Nephron progenitor cell (in vitro differentiated cells): ENCODE measurements at regions not wholly inside any gene's neighbourhood (a gene's known extent, or its start where the extent isn't known, plus 50 kb on each side); places are given as distances from the start of the nearest gene placed in this dataset.
"Not testable (repeated sequence)": the region's sequence is repeated elsewhere in the genome, so short reads cannot be mapped to it uniquely, and the experiment has no call there.

Source experiments
- DNase-seq: peaks from one replicate; pipeline ENCODE4 v3.0.0; 2021
- H3K27ac Mint-ChIP-seq: 2 replicates; pipeline ENCODE4 v1.8.0; 2021; ENCODE audit warnings: mild to moderate bottlenecking, moderate library complexity, mixed read lengths
- H3K27me3 Mint-ChIP-seq: 2 replicates; pipeline ENCODE4 v1.8.0; 2021; ENCODE audit warnings: mild to moderate bottlenecking, low read depth, mixed read lengths; ENCODE audit not compliant: poor library complexity
- H3K36me3 Mint-ChIP-seq: 2 replicates; pipeline ENCODE4 v1.8.0; 2021; ENCODE audit warnings: low read depth, mixed read lengths
- H3K4me1 Mint-ChIP-seq: 2 replicates; pipeline ENCODE4 v1.8.0; 2021; ENCODE audit warnings: mixed read lengths
- H3K4me3 Mint-ChIP-seq: 2 replicates; pipeline ENCODE4 v1.8.0; 2021; ENCODE audit warnings: mild to moderate bottlenecking, moderate library complexity, mixed read lengths
- H3K9me3 Mint-ChIP-seq: 2 replicates; pipeline ENCODE4 v1.8.0; 2021; ENCODE audit warnings: mild to moderate bottlenecking, moderate library complexity, mixed read lengths
- CTCF ChIP-seq: fragments of 200-600 bp; sonication (generic); IDR thresholded peaks from 2 replicates; pipeline ENCODE4 v1.5.0; 2021; ENCODE audit warnings: antibody characterized with exemption

- no peaks in the 10 kb centered on the region for H3K4me1 Mint-ChIP-seq
- H3K27me3 Mint-ChIP-seq = peaks cover 6% of the 10 kb centered on the region
- DNase-seq = no peak
- H3K4me3 Mint-ChIP-seq = no peak overlapping the region
- peaks cover 19% of the 10 kb centered on the region for H3K9me3 Mint-ChIP-seq
- no peak for TF ChIP-seq CTCF
- no peak overlapping the region for H3K27ac Mint-ChIP-seq
- no peaks in the 10 kb centered on the region for H3K36me3 Mint-ChIP-seq
Observed at GRCh38 chrX:107374132-107374531, 75.3 kb upstream of the FRMPD3 start.

DNA sequence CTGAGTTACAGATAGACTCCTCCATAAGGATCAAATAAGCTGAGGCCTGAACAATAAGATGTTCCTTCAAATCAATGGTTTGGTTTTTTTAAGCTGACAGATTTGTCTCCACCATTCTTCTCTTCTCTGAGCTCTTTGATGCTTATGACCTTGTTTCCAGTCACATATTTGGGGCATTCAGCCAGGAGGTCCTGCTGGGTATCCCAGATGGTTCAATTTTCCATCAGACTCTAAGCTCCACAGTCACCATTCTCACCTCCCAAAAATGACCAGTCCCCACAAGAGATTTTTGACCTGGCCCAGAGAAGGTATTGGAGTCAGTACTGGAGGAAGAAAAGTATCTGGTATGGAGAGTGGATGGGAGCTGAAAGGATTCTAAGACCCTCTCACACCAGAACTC is 74.6 kb upstream of the FRMPD3 start:
- Mint-ChIP-seq H3K9me3 (peaks cover 19% of the 10 kb centered on the region), H3K4me1 (no peaks in the 10 kb centered on the region), H3K36me3 (no peaks in the 10 kb centered on the region), H3K27me3 (peaks cover 6% of the 10 kb centered on the region), H3K27ac (no peak overlapping the region), H3K4me3 (no peak overlapping the region)
- DNase-seq = no peak
- TF ChIP-seq CTCF = no peak

DNA sequence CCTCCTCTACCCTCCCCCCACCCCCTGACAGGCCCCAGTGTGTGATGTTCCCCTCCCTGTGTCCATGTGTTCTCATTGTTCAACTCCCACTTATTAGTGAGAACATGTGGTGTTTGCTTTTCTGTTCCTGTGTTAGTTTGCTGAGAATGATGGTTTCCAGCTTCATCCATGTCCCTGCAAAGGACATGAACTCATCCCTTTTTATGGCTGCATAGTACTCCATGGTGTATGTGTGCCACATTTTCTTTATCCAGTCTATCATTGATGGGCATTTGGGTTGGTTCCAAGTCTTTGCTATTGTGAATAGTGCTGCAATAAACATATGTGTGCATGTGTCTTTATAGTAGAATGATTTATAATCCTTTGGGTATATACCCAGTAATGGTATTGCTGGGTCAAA is 73.3 kb upstream of the FRMPD3 start:
- H3K36me3 Mint-ChIP-seq, H3K4me1 Mint-ChIP-seq, H3K4me3 Mint-ChIP-seq, H3K27ac Mint-ChIP-seq, H3K27me3 Mint-ChIP-seq, DNase-seq: not testable (repeated sequence)
- peaks cover 14% of the 10 kb centered on the region for H3K9me3 Mint-ChIP-seq

- no peaks in the 10 kb centered on the region for H3K36me3 Mint-ChIP-seq
- H3K27me3 Mint-ChIP-seq = no peaks in the 10 kb centered on the region
- no peak for TF ChIP-seq CTCF
Observed at GRCh38 chrX:107384397-107385105, 64.9 kb upstream of the FRMPD3 start.

GRCh38 chrX:107389726-107390125 is 59.7 kb upstream of the FRMPD3 start:
- Mint-ChIP-seq H3K4me1 (peaks cover 5% of the 10 kb centered on the region), H3K36me3 (no peaks in the 10 kb centered on the region), H3K4me3 (no peak overlapping the region), H3K27ac (no peak overlapping the region), H3K9me3 (peaks cover 28% of the 10 kb centered on the region), H3K27me3 (peaks cover 3% of the 10 kb centered on the region)
- no peak for DNase-seq
- TF ChIP-seq CTCF = no peak

More at GRCh38 chrX:107384397-107385105, 64.9 kb upstream of the FRMPD3 start:
- no peak for DNase-seq
- no peak overlapping the region for H3K27ac Mint-ChIP-seq
- H3K4me3 Mint-ChIP-seq = no peak overlapping the region
- peaks cover 23% of the 10 kb centered on the region for H3K4me1 Mint-ChIP-seq
- H3K9me3 Mint-ChIP-seq = peaks cover 19% of the 10 kb centered on the region

- DNase-seq, H3K4me1 Mint-ChIP-seq, H3K4me3 Mint-ChIP-seq, H3K27ac Mint-ChIP-seq, H3K36me3 Mint-ChIP-seq, H3K27me3 Mint-ChIP-seq: not testable (repeated sequence)
- peaks cover 40% of the 10 kb centered on the region for H3K9me3 Mint-ChIP-seq
Observed at GRCh38 chrX:107393656-107394055, 55.8 kb upstream of the FRMPD3 start.

GRCh38 chrX:107396235-107396634 is 53.2 kb upstream of the FRMPD3 start:
- Mint-ChIP-seq H3K27me3 (peaks cover 6% of the 10 kb centered on the region), H3K4me1 (no peaks in the 10 kb centered on the region), H3K9me3 (peaks cover 41% of the 10 kb centered on the region), H3K27ac (no peak overlapping the region), H3K36me3 (no peaks in the 10 kb centered on the region), H3K4me3 (no peak overlapping the region)
- TF ChIP-seq CTCF = no peak
- DNase-seq = no peak
